Activated CD8-positive, alpha-beta T cell treated with anti-CD3 and anti-CD28 coated beads for 36 hours (primary cell): ENCODE measurements at regions not wholly inside any gene's neighbourhood (a gene's known extent, or its start where the extent isn't known, plus 50 kb on each side); places are given as distances from the start of the nearest gene placed in this dataset.

Experiments used
- ATAC-seq: fragments of 200-7000 bp; cut with Tn5 transposase; one replicate; pipeline ENCODE4 v1.10.0; 2021; ENCODE audit warnings: mild to moderate bottlenecking, moderate library complexity
- CTCF ChIA-PET: fragments of 350-600 bp; sonication (Branson Sonifier 250); formaldehyde crosslinking; loops from one replicate; lab custom pipeline; 2021; ENCODE audit warnings: antibody characterized with exemption; lab: Charles Lee
- POLR2A ChIA-PET: fragments of 350-600 bp; sonication (Branson Sonifier 250); formaldehyde crosslinking; loops from one replicate; lab custom pipeline; 2021; ENCODE audit warnings: antibody characterized with exemption; lab: Charles Lee
- DNase-seq: peaks from one replicate; pipeline ENCODE4 v3.0.0-alpha.2; 2020
- H3K27ac Mint-ChIP-seq: one replicate; pipeline ENCODE4 v1.8.0; 2021; ENCODE audit warnings: mild to moderate bottlenecking, mixed read lengths
- H3K27me3 Mint-ChIP-seq: one replicate; pipeline ENCODE4 v1.8.0; 2021; ENCODE audit warnings: mixed read lengths
- H3K36me3 Mint-ChIP-seq: one replicate; pipeline ENCODE4 v1.8.0; 2021; ENCODE audit warnings: low read depth, mixed read lengths
- H3K4me1 Mint-ChIP-seq: one replicate; pipeline ENCODE4 v1.8.0; 2021; ENCODE audit warnings: low read depth, mixed read lengths
- H3K4me3 Mint-ChIP-seq: one replicate; pipeline ENCODE4 v1.8.0; 2021; ENCODE audit warnings: mild to moderate bottlenecking, moderate library complexity, mixed read lengths
- H3K9me3 Mint-ChIP-seq: one replicate; pipeline ENCODE4 v1.8.0; 2021; ENCODE audit warnings: mixed read lengths
- CTCF ChIP-seq: fragments of 200-600 bp; IDR thresholded peaks from one replicate; pipeline ENCODE4 v1.8.0; 2022; ENCODE audit warnings: antibody characterized with exemption, mild to moderate bottlenecking
- intact Hi-C: fragments of 100-400 bp; cut with micrococcal nuclease; formaldehyde crosslinking; loops from one replicate; pipeline ENCODE4 v1.10.0; 2022

- peaks cover 5% of the 10 kb centered on the region for H3K9me3 Mint-ChIP-seq
- ATAC-seq (no peak), DNase-seq (no peak)
- no peak overlapping the region for H3K4me3 Mint-ChIP-seq
- intact Hi-C loops = no loop called here
- CTCF ChIA-PET = no interaction called here
- no peaks in the 10 kb centered on the region for H3K36me3 Mint-ChIP-seq
- no peaks in the 10 kb centered on the region for H3K4me1 Mint-ChIP-seq
- no peak overlapping the region for H3K27ac Mint-ChIP-seq
- H3K27me3 Mint-ChIP-seq = no peaks in the 10 kb centered on the region
- TF ChIP-seq CTCF = no peak
- POLR2A ChIA-PET = no interaction called here
Measured at GRCh38 chr9:79107911-79108676, 463.7 kb upstream of the TLE4 start.

GRCh38 chr9:79111653-79112052 lies 460.1 kb upstream of the TLE4 start:
- peaks cover 5% of the 10 kb centered on the region for H3K9me3 Mint-ChIP-seq
- intact Hi-C loops = no loop called here
- no peak for TF ChIP-seq CTCF

GRCh38 chr9:79115176-79115575 lies 456.6 kb upstream of the TLE4 start:
- POLR2A ChIA-PET = no interaction called here
- Mint-ChIP-seq H3K36me3 (no peaks in the 10 kb centered on the region), H3K27ac (no peak overlapping the region), H3K4me3 (no peak overlapping the region), H3K9me3 (no peaks in the 10 kb centered on the region), H3K27me3 (peaks cover 8% of the 10 kb centered on the region), H3K4me1 (no peaks in the 10 kb centered on the region)
- TF ChIP-seq CTCF = no peak
- DNase-seq = no peak
- intact Hi-C loops = no loop called here
- ATAC-seq = no peak
- CTCF ChIA-PET = no interaction called here

More at GRCh38 chr9:79111653-79112052, 460.1 kb upstream of the TLE4 start:
- no peaks in the 10 kb centered on the region for H3K4me1 Mint-ChIP-seq
- ChIA-PET POLR2A (no interaction called here), CTCF (no interaction called here)
- DNase-seq = no peak
- H3K27ac Mint-ChIP-seq = no peak overlapping the region
- H3K36me3 Mint-ChIP-seq = no peaks in the 10 kb centered on the region
- no peak for ATAC-seq
- H3K4me3 Mint-ChIP-seq = no peak overlapping the region
- peaks cover 4% of the 10 kb centered on the region for H3K27me3 Mint-ChIP-seq

GRCh38 chr9:79116041-79116440 lies 455.7 kb upstream of the TLE4 start:
- ChIA-PET POLR2A (no interaction called here), CTCF (no interaction called here)
- Mint-ChIP-seq H3K36me3 (no peaks in the 10 kb centered on the region), H3K27me3 (peaks cover 8% of the 10 kb centered on the region), H3K4me1 (no peaks in the 10 kb centered on the region), H3K27ac (no peak overlapping the region), H3K9me3 (no peaks in the 10 kb centered on the region), H3K4me3 (no peak overlapping the region)
- ATAC-seq (no peak), DNase-seq (no peak)
- no peak for TF ChIP-seq CTCF
- intact Hi-C loops = no loop called here

- Mint-ChIP-seq H3K4me3 (no peak overlapping the region), H3K4me1 (no peaks in the 10 kb centered on the region), H3K36me3 (no peaks in the 10 kb centered on the region), H3K9me3 (no peaks in the 10 kb centered on the region), H3K27ac (no peak overlapping the region), H3K27me3 (peaks cover 8% of the 10 kb centered on the region)
- CTCF ChIA-PET = no interaction called here
- POLR2A ChIA-PET = no interaction called here
- DNase-seq = no peak
- intact Hi-C loops = no loop called here
- ATAC-seq = no peak
- TF ChIP-seq CTCF = no peak
Measured at GRCh38 chr9:79116709-79117108, 455.1 kb upstream of the TLE4 start.
